ENCODE measurements at regions not wholly inside any gene's neighbourhood (a gene's known extent, or its start where the extent isn't known, plus 50 kb on each side); places are given as distances from the start of the nearest gene placed in this dataset.

DNA sequence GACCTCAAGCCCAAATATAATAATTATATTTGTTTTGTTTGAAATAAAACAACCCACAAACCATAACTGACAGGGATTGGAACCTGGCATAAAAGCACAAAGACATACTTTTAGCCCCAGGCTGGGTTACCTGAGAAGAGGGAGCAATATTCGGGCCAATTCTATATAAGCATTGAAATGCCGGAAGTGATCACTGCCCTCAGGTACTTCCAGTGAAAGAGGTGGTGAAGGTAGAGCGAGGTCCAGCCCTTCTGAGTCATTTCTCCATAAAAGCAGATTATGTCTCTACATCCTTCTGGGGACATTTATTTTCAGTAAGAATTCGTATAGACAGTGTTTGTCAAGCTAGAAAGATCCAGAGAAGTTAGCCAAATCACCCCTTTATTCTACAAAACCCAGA, 59.6 kb downstream of the GCNT4 start:
- no peak overlapping the region for H3K4me2 ChIP-seq (replicated peaks; ENCODE audit: extremely low read depth, low read length, poor library complexity, severe bottlenecking)
- no peaks in the 10 kb centered on the region for H3K4me1 Mint-ChIP-seq
- intact Hi-C loops (cut with micrococcal nuclease) = no loop called here

GRCh38 chr5:74991522-74991921, 60.8 kb downstream of the GCNT4 start:
- Histone ChIP-seq H3K4me3 (replicated peaks in 1 of 3; ENCODE audit: low read depth in 2 of 3, low read length in 3 of 3) (no peak overlapping the region), H3K4me1 (ENCODE audit: control insufficient read depth in 1 of 2, insufficient read depth in 2 of 2, low read length in 2 of 2) (no peaks in the 10 kb centered on the region), H3K9ac (ENCODE audit: insufficient read depth, low read length, poor library complexity, severe bottlenecking) (no peak overlapping the region), H2AFZ (ENCODE audit: insufficient read depth, low read depth, low read length, poor library complexity, severe bottlenecking) (no peak overlapping the region), H3K79me2 (ENCODE audit: insufficient read depth, low read length) (no peaks in the 10 kb centered on the region), H3K27me3 (ENCODE audit: control insufficient read depth in 2 of 2, insufficient read depth in 2 of 2, low read length in 2 of 2) (no peaks in the 10 kb centered on the region), H3K4me2 (replicated peaks; ENCODE audit: extremely low read depth, low read length, poor library complexity, severe bottlenecking) (no peak overlapping the region), H3K27ac (ENCODE audit: low read depth in 1 of 2, low read length in 2 of 2) (no peak overlapping the region), H3K9me3 (replicated peaks in 1 of 2; ENCODE audit: control insufficient read depth in 1 of 2, insufficient read depth in 1 of 2, low read length in 2 of 2) (no peaks in the 10 kb centered on the region), H4K20me1 (ENCODE audit: insufficient read depth, low read length) (no peaks in the 10 kb centered on the region), H3K36me3 (replicated peaks in 1 of 2; ENCODE audit: control insufficient read depth in 1 of 2, insufficient read depth in 2 of 2, low read length in 2 of 2) (no peaks in the 10 kb centered on the region)
- H3K36me3 Mint-ChIP-seq = no peaks in the 10 kb centered on the region
- DNase-seq = no peak
- peaks cover 2 to 13% (median 9%) of the 10 kb centered on the region in 7 donors for H3K9me3 Mint-ChIP-seq
- H3K4me1 Mint-ChIP-seq = no peaks in the 10 kb centered on the region
- H3K4me3 Mint-ChIP-seq = no peak overlapping the region
- no peak overlapping the region for H3K27ac Mint-ChIP-seq
- no peak for TF ChIP-seq CTCF (IDR thresholded peaks at IDR 0.05)
- WGBS (ENCODE audit: insufficient coverage) = no CpG with 5 or more reads among the region's 2 CpGs
- intact Hi-C loops (cut with micrococcal nuclease) = no loop called here
- H3K27me3 Mint-ChIP-seq (ENCODE audit: low read depth in 3 of 3) = peaks cover 2 to 5% (median 3%) of the 10 kb centered on the region in 3 donors

More for the DNA sequence above, 59.6 kb downstream of the GCNT4 start:
- H3K4me3 ChIP-seq (replicated peaks in 1 of 3; ENCODE audit: low read depth in 2 of 3, low read length in 3 of 3) = no peak overlapping the region
- no peaks in the 10 kb centered on the region for H3K79me2 ChIP-seq (ENCODE audit: insufficient read depth, low read length)
- Mint-ChIP-seq H3K9me3 (peaks cover 0 to 12% (median 6%) of the 10 kb centered on the region in 7 donors), H3K4me3 (no peak overlapping the region), H3K27me3 (ENCODE audit: low read depth in 3 of 3) (peaks cover 1 to 5% (median 3%) of the 10 kb centered on the region in 3 donors), H3K36me3 (no peaks in the 10 kb centered on the region), H3K27ac (no peak overlapping the region)
- no peaks in the 10 kb centered on the region for H3K27me3 ChIP-seq (ENCODE audit: control insufficient read depth in 2 of 2, insufficient read depth in 2 of 2, low read length in 2 of 2)
- H3K9me3 ChIP-seq (replicated peaks in 1 of 2; ENCODE audit: control insufficient read depth in 1 of 2, insufficient read depth in 1 of 2, low read length in 2 of 2) = no peaks in the 10 kb centered on the region
- no peaks in the 10 kb centered on the region for H3K36me3 ChIP-seq (replicated peaks in 1 of 2; ENCODE audit: control insufficient read depth in 1 of 2, insufficient read depth in 2 of 2, low read length in 2 of 2)
- no peaks in the 10 kb centered on the region for H3K4me1 ChIP-seq (ENCODE audit: control insufficient read depth in 1 of 2, insufficient read depth in 2 of 2, low read length in 2 of 2)
- no peak overlapping the region for H3K27ac ChIP-seq (ENCODE audit: low read depth in 1 of 2, low read length in 2 of 2)
- WGBS (ENCODE audit: insufficient coverage) = no CpG with 5 or more reads among the region's 4 CpGs
- no peak for TF ChIP-seq CTCF (IDR thresholded peaks at IDR 0.05)
- no peak overlapping the region for H3K9ac ChIP-seq (ENCODE audit: insufficient read depth, low read length, poor library complexity, severe bottlenecking)
- no peak overlapping the region for H2AFZ ChIP-seq (ENCODE audit: insufficient read depth, low read depth, low read length, poor library complexity, severe bottlenecking)
- no peak for DNase-seq
- H4K20me1 ChIP-seq (ENCODE audit: insufficient read depth, low read length) = no peaks in the 10 kb centered on the region
